ENCODE measurements at regions not wholly inside any gene's neighbourhood (a gene's known extent, or its start where the extent isn't known, plus 50 kb on each side); places are given as distances from the start of the nearest gene placed in this dataset.

DNA sequence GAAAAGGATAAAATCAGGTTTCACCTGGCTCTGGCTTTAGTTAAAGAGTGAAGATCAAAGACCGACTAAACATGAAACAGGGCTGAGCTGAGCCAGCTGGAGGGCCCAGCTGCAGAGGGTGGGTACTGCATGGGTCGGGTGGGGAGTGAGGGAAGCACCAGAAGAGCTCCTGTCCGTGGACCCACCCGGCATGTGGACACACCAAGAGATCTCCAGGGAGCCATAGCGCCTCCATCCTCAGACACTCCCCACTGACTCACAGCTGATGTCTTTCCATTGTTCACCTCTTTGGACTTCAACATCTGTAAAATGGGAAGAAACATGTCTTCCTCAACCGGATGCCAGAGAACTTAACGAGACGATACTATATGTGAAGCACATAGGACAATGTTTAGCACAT lies 178.3 kb upstream of the KLHL29 start:
- TF ChIP-seq, protein P1, sequence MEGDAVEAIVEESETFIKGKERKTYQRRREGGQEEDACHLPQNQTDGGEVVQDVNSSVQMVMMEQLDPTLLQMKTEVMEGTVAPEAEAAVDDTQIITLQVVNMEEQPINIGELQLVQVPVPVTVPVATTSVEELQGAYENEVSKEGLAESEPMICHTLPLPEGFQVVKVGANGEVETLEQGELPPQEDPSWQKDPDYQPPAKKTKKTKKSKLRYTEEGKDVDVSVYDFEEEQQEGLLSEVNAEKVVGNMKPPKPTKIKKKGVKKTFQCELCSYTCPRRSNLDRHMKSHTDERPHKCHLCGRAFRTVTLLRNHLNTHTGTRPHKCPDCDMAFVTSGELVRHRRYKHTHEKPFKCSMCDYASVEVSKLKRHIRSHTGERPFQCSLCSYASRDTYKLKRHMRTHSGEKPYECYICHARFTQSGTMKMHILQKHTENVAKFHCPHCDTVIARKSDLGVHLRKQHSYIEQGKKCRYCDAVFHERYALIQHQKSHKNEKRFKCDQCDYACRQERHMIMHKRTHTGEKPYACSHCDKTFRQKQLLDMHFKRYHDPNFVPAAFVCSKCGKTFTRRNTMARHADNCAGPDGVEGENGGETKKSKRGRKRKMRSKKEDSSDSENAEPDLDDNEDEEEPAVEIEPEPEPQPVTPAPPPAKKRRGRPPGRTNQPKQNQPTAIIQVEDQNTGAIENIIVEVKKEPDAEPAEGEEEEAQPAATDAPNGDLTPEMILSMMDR (IDR thresholded peaks at IDR 0.05) = no peak
- TF ChIP-seq EP300 (IDR thresholded peaks at IDR 0.05) (no peak), POLR2AphosphoS5 (IDR thresholded peaks at IDR 0.05) (no peak)
